Type B pancreatic cell (in vitro differentiated cells): ENCODE measurements at regions not wholly inside any gene's neighbourhood (a gene's known extent, or its start where the extent isn't known, plus 50 kb on each side); places are given as distances from the start of the nearest gene placed in this dataset.
A peak's percentile ranks its signal among the peaks of the same experiment; 100 is the strongest.
"Not testable (repeated sequence)": the region's sequence is repeated elsewhere in the genome, so short reads cannot be mapped to it uniquely, and the experiment has no call there.

Experiments used
- DNase-seq: peaks from one replicate; pipeline ENCODE4 v3.0.0; 2021; ENCODE audit warnings: mixed read lengths; ENCODE audit not compliant: unreplicated experiment; ENCODE audit errors: extremely low spot score
- H3K27ac Mint-ChIP-seq: 2 replicates; pipeline ENCODE4 v1.8.0; 2021; ENCODE audit warnings: mild to moderate bottlenecking, mixed read lengths
- H3K27me3 Mint-ChIP-seq: 2 replicates; pipeline ENCODE4 v1.8.0; 2021; ENCODE audit warnings: mixed read lengths
- H3K36me3 Mint-ChIP-seq: 2 replicates; pipeline ENCODE4 v1.8.0; 2021; ENCODE audit warnings: mixed read lengths
- H3K4me1 Mint-ChIP-seq: one replicate; pipeline ENCODE4 v1.8.0; 2021; ENCODE audit warnings: mixed read lengths; ENCODE audit not compliant: unreplicated experiment
- H3K4me3 Mint-ChIP-seq: 2 replicates; pipeline ENCODE4 v1.8.0; 2021; ENCODE audit warnings: mild to moderate bottlenecking, mixed read lengths
- H3K9me3 Mint-ChIP-seq: 2 replicates; pipeline ENCODE4 v1.8.0; 2021; ENCODE audit warnings: mixed read lengths
- TF ChIP-seq, protein P1 (sequence below): fragments of 200-600 bp; sonication (generic); conservative IDR thresholded peaks from 2 replicates; pipeline ENCODE4 v1.5.0; 2021; ENCODE audit warnings: antibody characterized with exemption, mild to moderate bottlenecking

DNA sequence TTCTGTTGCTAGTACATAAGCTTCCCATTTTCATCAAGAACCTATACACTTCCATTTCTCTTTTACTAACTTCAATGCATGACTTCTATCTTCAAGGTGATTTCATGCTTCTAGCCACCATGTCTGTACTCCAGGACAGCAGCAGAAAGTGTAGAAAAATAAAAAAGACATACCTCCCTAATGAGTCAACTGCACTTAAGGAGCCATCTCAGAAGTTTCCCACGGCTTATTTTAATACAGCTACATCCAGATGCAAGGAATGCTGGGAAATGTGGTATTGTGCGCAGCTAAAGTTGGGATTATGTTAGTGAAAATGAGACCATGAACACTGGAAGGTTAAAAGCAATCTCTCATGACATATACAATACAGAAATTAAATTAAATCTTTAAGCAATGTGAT is 264.7 kb upstream of the ZNF322 start:
- not testable (repeated sequence) for DNase-seq, H3K27ac Mint-ChIP-seq, H3K27me3 Mint-ChIP-seq, H3K4me1 Mint-ChIP-seq, H3K4me3 Mint-ChIP-seq, H3K36me3 Mint-ChIP-seq, H3K9me3 Mint-ChIP-seq

DNA sequence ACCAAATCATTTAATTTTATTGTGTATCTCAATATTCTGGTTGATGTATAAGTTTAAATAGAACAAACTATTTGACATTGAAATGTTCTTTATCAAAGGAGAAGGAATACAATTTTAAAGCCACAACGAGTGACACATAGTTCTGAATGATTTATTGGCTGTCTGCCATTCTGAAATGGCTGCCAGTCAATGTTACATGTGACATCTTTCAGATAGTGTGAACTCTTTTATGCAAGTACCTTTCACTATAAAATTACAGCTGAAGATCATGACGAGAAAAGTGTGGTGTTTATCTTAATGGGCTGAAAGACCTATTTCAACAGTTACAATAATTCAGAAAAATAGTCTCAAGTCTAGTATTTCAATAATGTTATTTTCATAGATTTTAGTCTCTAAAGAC is 268.6 kb upstream of the ZNF322 start:
- not testable (repeated sequence) for H3K4me3 Mint-ChIP-seq, DNase-seq, H3K27me3 Mint-ChIP-seq, H3K36me3 Mint-ChIP-seq, H3K4me1 Mint-ChIP-seq, H3K27ac Mint-ChIP-seq, H3K9me3 Mint-ChIP-seq

GRCh38 chr6:26937258-26937657 is 277.7 kb upstream of the ZNF322 start:
- not testable (repeated sequence) for H3K4me3 Mint-ChIP-seq, H3K4me1 Mint-ChIP-seq, H3K27ac Mint-ChIP-seq, H3K27me3 Mint-ChIP-seq, DNase-seq, H3K36me3 Mint-ChIP-seq, H3K9me3 Mint-ChIP-seq

DNA sequence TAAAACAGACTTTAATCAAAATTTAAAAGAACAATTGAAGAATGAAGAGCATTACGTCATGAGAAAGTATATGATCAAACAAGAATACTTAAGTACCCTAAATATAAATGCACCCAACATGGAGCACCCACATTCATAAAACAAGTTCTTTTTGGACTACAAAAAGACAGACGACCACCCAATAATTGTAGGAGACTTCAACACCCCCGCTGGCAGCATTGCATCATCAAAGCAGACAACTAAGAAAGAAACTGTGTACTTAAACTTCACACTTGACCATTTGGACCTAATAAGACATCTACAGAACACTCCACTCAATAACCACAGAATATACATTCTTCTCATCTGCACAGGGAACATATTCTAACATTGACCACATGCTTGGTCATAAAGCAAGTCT is 291.7 kb upstream of the ZNF322 start:
- not testable (repeated sequence) for H3K4me1 Mint-ChIP-seq, H3K9me3 Mint-ChIP-seq, H3K36me3 Mint-ChIP-seq, H3K4me3 Mint-ChIP-seq, H3K27me3 Mint-ChIP-seq, H3K27ac Mint-ChIP-seq, DNase-seq

GRCh38 chr6:26956078-26956600 is 291.4 kb upstream of the PRSS16 start:
- peak overlapping the region; percentile 94 for H3K27ac Mint-ChIP-seq
- DNase-seq: peak; percentile 74
- H3K4me1 Mint-ChIP-seq: not testable (repeated sequence)

GRCh38 chr6:26956601-26957184 is 290.8 kb upstream of the PRSS16 start:
- TF ChIP-seq, protein P1, sequence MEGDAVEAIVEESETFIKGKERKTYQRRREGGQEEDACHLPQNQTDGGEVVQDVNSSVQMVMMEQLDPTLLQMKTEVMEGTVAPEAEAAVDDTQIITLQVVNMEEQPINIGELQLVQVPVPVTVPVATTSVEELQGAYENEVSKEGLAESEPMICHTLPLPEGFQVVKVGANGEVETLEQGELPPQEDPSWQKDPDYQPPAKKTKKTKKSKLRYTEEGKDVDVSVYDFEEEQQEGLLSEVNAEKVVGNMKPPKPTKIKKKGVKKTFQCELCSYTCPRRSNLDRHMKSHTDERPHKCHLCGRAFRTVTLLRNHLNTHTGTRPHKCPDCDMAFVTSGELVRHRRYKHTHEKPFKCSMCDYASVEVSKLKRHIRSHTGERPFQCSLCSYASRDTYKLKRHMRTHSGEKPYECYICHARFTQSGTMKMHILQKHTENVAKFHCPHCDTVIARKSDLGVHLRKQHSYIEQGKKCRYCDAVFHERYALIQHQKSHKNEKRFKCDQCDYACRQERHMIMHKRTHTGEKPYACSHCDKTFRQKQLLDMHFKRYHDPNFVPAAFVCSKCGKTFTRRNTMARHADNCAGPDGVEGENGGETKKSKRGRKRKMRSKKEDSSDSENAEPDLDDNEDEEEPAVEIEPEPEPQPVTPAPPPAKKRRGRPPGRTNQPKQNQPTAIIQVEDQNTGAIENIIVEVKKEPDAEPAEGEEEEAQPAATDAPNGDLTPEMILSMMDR: peak; percentile 81
- DNase-seq: peak; percentile 90
- H3K36me3 Mint-ChIP-seq, H3K9me3 Mint-ChIP-seq, H3K27me3 Mint-ChIP-seq, H3K4me1 Mint-ChIP-seq: not testable (repeated sequence)
- H3K4me3 Mint-ChIP-seq: peak overlapping the region; percentile 93
- H3K27ac Mint-ChIP-seq: peak overlapping the region; percentile 91

More at GRCh38 chr6:26956078-26956600, 291.4 kb upstream of the PRSS16 start:
- H3K9me3 Mint-ChIP-seq, H3K27me3 Mint-ChIP-seq, H3K36me3 Mint-ChIP-seq: not testable (repeated sequence)
- peak overlapping the region; percentile 93 for H3K4me3 Mint-ChIP-seq

DNA sequence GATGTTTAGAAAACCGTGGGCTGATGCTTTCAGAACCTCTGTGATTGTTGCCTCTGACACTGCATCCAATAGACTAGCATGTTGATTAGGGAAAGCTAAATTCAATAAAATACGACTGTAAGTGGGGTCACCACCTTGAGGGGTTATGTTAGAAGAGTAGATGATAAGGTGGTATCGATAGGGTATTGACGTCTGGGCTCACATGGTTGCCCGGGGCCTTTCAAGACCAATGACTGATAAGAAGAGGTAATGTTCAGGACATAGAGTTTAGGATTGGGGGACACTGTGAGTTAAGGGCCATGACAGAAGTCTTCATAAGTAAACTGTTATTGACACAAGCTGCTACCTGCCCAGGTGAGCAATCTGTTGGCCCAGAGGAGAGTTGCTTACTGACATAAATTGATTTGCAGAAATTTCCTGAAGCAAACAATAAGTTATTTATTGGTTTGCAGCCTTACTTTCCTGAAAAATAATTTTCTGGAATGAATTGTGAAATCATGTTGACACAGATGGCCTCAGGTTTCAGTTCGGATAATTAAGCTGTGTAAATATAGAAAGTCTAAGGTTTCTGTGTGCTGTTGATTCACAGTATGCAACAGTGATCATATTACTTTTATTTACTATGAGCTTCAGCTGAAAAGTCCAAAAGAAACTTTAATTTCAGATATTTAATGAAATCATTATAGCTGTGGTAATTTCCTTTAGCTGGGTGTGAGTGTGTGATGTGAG is 289.9 kb upstream of the PRSS16 start:
- not testable (repeated sequence) for H3K36me3 Mint-ChIP-seq, H3K27me3 Mint-ChIP-seq, H3K9me3 Mint-ChIP-seq, DNase-seq, H3K4me1 Mint-ChIP-seq
- H3K4me3 Mint-ChIP-seq: peak overlapping the region; percentile 93
- H3K27ac Mint-ChIP-seq: peak overlapping the region; percentile 91

GRCh38 chr6:26961236-26961635 is 286.3 kb upstream of the PRSS16 start:
- H3K27ac Mint-ChIP-seq, DNase-seq, H3K27me3 Mint-ChIP-seq, H3K36me3 Mint-ChIP-seq, H3K4me3 Mint-ChIP-seq, H3K9me3 Mint-ChIP-seq, H3K4me1 Mint-ChIP-seq: not testable (repeated sequence)

GRCh38 chr6:27002447-27002846 is 245.1 kb upstream of the PRSS16 start:
- H3K36me3 Mint-ChIP-seq: no peaks in the 10 kb centered on the region
- TF ChIP-seq, protein P1: no peak
- no peak overlapping the region for H3K4me3 Mint-ChIP-seq
- H3K27ac Mint-ChIP-seq: no peak overlapping the region
- no peaks in the 10 kb centered on the region for H3K27me3 Mint-ChIP-seq
- no peak for DNase-seq
- no peaks in the 10 kb centered on the region for H3K4me1 Mint-ChIP-seq
- H3K9me3 Mint-ChIP-seq: no peaks in the 10 kb centered on the region
